Peyer's patch (tissue), 4 donors: ENCODE measurements at regions not wholly inside any gene's neighbourhood (a gene's known extent, or its start where the extent isn't known, plus 50 kb on each side); places are given as distances from the start of the nearest gene placed in this dataset.

Experiments
- POLR2A ChIP-seq, 2 donors: fragments of 450-650 bp; IDR thresholded peaks; one replicate each; pipeline ENCODE4 v1.5.1; 2017; ENCODE audit warnings: antibody characterized with exemption in 2 of 2, mild to moderate bottlenecking in 2 of 2, moderate library complexity in 2 of 2
- TF ChIP-seq, protein P1 (sequence below), 6 experiments: fragments of 450-650 bp in 4 of 6; fragments of 200-600 bp in 2 of 6; sonication (generic) in 1 of 6; IDR thresholded peaks; one replicate each; pipeline ENCODE4 v1.5.1; 2017 to 2019; ENCODE audit warnings: antibody characterized with exemption in 6 of 6, mild to moderate bottlenecking in 3 of 6, moderate library complexity in 1 of 6

GRCh38 chr3:168524129-168524528, 428.4 kb upstream of the GOLIM4 start:
- TF ChIP-seq, protein P1, sequence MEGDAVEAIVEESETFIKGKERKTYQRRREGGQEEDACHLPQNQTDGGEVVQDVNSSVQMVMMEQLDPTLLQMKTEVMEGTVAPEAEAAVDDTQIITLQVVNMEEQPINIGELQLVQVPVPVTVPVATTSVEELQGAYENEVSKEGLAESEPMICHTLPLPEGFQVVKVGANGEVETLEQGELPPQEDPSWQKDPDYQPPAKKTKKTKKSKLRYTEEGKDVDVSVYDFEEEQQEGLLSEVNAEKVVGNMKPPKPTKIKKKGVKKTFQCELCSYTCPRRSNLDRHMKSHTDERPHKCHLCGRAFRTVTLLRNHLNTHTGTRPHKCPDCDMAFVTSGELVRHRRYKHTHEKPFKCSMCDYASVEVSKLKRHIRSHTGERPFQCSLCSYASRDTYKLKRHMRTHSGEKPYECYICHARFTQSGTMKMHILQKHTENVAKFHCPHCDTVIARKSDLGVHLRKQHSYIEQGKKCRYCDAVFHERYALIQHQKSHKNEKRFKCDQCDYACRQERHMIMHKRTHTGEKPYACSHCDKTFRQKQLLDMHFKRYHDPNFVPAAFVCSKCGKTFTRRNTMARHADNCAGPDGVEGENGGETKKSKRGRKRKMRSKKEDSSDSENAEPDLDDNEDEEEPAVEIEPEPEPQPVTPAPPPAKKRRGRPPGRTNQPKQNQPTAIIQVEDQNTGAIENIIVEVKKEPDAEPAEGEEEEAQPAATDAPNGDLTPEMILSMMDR (IDR thresholded peaks at IDR 0.05), result no peak
- TF ChIP-seq POLR2A (IDR thresholded peaks at IDR 0.05), result no peak
